ENCODE measurements at regions not wholly inside any gene's neighbourhood (a gene's known extent, or its start where the extent isn't known, plus 50 kb on each side); places are given as distances from the start of the nearest gene placed in this dataset.

DNA sequence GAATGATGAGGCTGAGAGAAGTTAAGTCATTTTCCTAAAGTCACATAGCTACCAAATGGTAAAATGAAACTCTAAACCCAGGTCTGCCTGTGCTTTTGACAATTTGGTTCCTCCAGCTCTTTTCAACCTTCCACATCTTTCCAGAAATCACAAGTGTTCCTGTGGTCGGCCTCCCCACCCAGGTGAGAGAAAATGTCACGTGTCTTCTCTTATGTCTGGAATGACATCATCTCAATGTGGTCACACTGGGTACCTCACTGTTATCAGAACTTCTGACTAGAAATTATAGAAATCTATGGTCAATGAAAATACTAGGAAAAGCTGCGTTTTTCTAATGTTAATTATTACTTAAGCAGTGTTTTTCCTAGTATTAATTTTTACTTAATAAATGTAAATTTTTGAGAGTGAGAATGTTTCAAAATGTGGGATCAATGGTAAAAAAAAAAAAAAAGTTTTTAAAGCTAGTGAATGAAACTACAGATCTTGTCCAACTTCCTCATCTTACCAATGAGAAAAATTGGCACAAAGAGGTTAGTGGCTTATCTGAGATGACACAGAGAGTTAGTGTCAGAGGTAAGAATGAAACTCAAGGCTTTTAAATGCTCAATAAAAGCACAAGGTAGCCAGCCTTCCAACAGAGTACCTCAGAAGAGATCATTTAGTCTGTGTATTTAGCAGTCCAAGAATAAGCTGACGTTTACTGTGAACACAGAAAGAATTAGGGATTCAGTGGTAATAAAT is 228.7 kb upstream of the NR4A3 start:
- no peak for DNase-seq

DNA sequence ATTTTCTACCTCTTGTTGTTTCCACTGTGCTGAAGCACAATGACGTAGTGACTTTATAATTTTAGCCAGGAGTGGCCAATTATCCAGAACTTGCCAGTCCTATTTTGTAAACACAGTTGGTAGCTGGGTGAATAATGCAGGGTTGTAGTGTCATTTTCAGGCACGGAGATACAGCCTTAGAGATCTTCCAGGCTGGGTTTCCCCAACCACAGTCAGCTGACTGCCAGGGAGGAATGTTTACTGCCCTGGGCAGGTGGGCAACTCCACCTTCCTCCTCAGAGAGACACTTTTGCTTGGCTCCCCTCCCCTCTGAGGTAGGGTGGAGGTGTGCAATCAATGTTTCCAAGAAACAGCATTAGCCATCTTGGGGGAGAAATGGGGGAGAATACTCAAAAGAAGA is 228.1 kb upstream of the NR4A3 start:
- DNase-seq: no peak

DNA sequence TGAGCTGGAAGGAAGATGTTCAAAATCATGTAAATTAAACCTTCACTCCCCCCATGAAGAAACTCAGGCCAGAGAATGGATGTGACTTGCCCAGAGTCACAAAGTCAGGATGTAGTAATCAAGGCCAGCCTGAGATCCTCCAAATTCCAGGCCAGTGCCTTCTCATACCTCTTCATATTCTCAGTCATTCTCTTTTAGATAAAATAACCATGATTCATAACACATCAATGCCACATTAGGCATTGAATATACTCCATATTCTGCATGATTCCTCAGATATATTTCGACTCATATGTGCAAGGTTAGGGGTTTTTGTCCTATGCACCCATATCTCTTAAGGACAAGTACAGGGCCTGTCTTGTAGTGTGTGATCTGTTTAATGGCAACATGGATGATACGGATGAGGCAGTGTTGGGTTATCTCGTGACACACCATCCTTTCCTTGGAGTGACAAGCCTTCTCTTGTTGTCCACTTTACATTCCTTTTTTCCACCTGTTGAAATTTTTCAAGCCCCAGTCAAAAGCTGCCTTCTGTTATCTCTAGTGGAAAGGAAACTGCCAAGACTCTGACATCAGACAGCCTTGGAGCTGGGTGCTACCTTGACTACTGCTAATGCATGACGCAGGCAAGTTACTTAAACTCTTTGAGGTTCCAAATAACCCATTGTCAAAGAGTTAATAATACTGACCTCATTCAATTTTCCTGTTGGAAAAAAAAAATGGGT is 227.5 kb upstream of the NR4A3 start:
- no peak for DNase-seq

DNA sequence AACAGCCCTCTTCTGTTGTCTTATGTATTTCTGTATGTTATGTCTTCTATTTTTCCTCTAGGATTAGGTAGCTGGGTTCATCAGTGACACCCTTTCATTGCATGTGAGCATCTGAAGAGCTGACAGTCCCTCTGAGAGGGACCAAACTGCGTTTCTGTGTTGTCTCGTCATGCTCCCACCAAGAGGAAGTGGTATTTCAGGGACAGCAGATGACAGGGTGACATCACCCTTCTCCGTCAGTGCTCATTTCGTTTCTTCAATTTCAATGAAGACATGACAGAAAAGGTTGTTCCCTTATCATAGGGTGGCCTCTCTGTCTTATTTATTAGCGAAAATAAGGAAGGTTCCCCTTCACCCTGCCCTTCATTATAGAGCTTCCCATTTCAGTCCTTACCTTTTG is 225.9 kb upstream of the NR4A3 start:
- no peak for DNase-seq

DNA sequence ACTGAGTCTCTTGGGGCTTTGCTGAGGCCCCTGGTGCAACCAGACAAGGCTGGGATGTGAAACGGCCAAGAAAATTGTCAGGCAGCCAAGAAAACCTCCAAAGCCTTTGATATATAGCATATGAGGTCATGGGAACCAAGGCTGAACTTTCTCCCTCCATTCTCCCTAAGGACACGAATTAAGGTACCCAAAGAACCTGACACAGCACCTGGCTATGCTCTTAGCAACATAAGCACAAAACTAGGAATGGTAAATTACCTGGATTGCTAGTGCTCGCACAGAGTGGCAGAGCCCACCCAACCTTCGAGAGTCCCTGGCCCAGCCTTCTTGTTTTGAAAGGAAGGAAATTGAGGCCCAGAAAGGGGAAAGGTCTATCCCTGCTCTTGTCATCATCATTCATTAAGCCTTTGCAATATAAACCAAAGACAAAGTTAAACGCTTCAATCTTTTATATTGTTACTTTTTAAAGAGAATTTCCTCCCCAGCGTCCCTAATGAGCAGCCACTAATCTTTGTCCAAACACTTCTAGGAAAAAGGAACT is 220.0 kb upstream of the NR4A3 start:
- no peak for DNase-seq

DNA sequence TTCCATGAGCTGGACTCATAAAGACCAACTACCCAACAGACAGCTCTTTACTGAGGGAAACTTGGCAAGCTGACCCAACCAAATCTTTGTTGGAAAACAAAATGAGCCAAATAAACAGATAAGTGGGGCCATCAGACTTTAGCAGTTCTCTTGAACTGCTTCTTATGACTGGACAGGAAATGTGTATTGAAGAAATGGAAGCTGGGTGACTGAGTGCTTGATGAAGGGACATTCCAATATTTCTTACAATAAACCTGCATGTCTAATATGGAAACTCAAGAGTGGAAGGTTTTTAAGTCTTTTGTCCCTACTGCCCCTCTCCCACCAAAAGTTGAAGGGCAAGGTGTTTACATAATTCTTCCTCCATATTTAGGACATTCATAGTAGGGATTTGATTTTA is 218.8 kb upstream of the NR4A3 start:
- DNase-seq: no peak

DNA sequence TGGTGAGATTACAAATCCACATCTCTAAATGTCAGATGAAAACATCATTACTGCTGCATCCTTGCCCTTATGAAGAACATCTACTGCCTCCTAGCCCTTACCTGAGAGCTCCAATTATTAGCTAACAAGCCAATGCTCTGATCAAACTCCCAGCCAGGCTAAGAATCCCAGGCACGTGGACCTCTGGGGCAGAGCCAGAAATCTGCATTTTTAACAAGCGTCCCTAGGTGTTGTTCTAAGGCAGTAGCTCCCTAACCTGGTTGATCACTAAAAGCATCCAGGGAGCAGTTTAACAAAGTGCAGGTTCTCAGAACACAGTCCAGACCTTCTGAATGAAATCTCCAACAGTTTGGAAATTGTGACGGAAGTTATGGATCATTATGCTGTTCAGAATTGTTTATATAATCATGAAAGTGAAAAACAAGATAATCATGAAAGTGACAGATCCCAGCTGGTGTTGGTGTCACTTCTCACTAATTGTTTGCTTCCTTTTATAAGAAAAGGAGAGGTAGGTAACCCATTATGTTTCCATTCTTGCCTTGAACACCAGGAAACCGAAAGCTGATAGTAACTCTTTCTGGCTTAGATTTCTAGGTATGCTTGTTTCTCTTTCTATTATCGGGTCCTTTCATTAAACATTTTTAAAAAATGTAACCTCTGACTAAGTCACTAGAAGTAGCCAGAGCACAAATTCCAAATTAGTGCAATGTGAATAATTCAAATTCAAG is 216.5 kb upstream of the NR4A3 start:
- DNase-seq: no peak

DNA sequence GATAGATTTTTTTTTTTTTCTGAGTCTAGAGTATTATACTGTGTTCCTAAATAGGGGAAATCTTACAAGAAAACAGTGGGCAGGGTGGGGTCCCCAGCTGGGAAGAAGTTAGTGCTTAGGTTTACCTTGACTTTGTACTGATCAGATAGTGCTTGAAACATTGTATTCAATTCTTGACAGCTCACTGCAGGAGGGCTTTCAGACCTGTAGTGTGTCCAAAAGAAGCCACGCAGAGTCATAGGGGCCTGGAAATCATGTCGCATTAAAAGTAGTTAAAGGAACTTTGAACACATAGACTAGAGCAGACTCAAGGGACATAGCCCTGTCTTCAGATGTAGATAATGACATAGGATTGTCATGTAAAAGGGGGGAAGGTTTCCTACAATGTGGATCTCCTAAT is 215.4 kb upstream of the NR4A3 start:
- no peak for DNase-seq

DNA sequence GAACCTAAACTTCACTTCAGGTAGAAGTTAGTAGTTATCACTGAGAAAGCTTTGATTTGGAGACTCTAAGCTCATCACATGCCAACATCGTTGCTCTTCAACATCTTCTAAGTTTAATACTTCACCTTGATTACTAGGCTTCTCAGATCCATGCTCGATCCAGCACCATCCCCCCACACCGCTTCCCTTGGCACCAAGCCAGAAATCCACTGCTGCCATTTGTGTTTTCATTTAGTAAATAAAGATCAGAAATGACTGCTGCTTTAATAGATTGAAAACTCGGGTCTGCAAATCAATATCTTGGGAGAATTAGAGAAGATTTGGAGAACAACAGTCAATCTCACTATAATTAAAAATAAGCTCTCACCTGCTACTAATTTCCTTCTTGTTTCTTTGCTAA is 214.7 kb upstream of the NR4A3 start:
- DNase-seq: no peak

DNA sequence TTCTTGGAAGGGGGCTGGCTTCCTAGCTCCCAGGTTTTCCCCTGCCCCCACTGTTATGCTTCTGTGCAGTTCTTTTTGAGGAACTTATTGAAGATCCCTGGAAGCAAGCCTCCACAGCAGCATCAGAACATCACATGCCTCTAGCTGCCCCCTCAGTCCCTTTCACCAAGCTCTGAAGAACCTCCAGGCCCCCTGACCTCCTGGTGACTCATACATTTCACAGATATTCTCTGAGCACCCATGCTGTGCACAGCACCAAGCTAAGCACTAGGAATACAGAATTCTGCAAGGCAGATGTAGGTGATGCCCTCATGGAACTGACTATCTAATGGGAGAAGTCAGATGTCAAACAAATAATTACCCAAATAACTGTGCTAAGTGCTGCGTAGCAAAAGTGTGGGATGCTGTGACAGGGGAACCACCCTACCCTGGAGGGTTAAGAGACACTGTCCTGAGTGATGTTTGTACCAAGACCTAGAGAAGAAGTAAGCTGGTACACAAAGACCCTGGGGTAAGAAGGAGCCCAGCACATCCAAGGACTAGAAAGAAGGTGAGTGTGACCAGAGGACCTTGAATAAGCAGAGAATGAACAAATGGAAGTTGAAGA is 213.7 kb upstream of the NR4A3 start:
- no peak for DNase-seq

DNA sequence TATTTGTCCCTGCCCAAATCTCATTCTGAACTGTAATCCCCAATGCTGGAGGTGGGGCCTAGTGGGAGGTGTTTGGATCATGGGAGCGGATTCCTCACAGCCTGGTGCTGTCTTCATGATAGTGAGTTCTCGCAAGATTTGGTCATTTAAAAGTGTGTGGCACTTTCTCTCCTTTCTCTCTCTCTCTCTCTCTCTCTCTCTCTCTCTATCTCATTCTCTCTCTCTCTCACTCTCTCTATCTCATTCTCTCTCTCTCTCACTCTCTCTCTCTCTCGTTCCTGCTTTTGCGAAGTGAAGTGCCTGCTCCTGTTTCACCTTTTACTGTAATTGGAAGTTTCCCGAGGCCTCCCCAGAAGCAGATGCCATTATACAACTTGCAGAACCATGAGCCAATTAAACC is 207.3 kb upstream of the NR4A3 start:
- DNase-seq: no peak

DNA sequence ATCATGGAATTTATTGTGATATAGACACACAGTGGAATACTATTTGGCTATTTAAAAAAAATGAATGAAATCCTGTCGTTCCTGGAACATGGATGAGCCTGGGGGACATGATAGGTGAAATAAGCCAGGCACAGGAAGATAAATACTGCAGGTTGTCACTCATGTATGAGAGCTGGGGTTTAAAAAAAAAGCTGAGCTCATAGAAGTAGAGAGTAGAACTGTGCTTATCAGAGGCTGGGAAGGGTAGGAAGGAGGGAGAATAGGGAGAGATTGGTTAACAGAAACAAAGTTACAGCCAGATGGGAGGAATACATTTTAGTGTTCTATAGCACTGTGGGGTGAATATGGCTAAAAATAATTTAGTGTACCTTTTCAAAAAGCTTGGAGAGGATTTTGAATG is 200.6 kb upstream of the NR4A3 start:
- DNase-seq: no peak

DNA sequence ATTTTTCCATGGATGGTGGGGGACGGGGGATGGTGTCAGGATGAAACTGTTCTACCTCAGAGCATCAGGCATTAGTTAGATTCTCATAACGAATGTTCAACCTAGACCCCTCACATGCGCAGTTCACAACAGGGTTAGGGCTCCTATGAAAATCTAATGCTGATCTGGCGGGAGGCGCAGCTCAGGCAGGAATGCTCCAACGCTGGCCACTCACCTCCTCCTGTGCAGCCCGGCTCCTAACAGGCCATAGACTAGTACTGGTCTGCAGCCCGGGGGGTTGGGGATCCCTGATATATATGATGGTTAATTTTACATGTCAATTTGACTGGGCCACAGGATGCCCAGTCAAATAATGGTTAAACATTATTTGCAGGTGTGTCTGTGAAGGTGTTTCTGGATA is 199.0 kb upstream of the NR4A3 start:
- DNase-seq: no peak

DNA sequence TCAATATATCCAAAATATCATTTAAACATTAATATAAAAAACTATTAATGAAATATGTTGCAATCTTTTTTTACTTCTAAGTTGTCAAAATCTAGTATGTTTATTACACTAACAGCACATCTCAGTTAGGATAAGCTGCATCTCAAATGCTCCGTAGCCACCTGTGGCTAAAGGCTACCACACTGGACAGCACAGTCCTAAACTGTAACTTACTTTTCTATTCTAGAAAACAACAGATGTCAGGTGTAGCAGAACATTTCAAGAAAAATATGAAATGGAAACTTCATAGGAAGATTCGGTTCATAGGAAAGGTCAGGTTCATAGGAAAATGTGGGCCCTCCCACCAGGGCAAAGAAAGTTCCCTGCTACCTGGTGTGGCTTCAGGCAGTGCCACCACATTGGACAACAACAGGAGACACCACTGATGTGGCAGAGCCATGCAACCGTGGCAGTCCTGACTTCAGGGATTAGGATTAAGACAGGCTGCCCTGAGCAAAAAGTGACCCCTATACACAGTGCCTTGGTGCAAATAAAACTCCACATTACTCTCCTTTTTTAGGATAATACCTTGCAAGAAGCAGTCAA is 197.8 kb upstream of the NR4A3 start:
- no peak for DNase-seq

DNA sequence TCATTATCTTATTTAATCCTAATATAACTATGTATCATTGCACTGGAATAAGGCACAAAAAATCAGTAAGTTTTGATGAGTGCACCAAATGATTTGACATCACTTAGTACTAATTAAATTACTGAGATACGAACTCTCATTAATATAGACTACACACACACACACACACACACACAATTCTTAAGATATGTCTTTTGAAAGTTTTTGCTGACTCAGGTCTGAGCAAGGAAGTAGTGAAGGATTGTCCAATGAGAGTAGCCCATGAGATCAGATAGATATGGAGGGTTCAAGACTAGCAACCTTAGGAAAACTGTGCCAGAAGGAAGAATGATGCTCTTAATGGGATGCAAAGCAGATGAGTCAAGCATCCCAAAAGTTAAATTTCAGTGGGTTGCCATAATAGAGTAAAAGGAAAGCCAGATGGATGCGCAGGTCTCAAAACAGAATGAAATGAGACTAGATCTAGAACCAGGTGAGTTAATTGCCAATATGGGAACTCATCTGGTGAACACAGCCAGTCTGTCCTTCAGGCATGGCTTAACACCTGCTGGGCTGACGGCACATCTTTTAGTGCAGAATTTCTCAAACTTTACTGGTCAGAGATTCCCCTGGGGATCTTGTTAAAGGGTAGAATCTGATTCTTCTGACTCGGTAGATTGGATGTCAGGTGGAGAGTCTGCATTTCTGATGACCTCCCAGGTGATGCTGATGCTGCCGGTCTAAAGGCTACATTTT is 197.0 kb upstream of the NR4A3 start:
- no peak for DNase-seq

DNA sequence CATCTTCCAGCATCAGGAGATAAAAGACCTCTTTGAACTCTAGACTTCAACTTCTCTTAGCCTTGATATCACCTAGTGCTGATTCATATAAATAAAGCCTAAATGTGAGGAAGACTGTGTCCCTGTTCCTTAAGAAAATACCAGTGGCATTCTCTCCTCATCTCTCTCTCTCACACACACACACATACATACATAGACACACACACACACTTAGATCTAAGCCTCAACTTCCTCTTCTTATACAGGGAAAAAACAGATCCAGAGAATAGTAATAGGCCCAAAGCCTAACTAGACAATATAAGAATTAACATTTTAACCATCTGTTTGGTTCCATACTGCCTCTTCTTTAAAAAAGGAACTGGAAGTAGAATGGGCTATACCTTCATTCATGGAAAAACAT is 195.3 kb upstream of the NR4A3 start:
- no peak for DNase-seq

DNA sequence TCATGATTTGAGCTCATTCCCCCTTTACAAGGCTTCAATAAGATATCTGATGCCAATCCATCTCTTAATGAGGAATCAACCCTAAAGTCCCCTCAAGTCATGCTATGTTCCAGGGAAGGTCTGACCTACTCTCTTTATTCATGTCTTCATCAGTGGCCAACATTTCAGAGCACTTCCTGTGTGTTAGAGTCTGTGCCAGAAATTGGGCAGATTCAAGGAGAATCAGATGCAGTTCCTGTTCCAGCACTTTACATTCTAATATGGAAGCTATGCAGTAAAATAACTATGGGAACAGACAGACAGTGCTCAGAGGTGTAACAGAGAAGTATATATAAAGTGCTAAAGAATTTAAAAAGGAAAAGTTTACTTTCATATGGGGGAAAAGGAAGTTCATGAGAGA is 193.4 kb upstream of the NR4A3 start:
- DNase-seq: no peak

DNA sequence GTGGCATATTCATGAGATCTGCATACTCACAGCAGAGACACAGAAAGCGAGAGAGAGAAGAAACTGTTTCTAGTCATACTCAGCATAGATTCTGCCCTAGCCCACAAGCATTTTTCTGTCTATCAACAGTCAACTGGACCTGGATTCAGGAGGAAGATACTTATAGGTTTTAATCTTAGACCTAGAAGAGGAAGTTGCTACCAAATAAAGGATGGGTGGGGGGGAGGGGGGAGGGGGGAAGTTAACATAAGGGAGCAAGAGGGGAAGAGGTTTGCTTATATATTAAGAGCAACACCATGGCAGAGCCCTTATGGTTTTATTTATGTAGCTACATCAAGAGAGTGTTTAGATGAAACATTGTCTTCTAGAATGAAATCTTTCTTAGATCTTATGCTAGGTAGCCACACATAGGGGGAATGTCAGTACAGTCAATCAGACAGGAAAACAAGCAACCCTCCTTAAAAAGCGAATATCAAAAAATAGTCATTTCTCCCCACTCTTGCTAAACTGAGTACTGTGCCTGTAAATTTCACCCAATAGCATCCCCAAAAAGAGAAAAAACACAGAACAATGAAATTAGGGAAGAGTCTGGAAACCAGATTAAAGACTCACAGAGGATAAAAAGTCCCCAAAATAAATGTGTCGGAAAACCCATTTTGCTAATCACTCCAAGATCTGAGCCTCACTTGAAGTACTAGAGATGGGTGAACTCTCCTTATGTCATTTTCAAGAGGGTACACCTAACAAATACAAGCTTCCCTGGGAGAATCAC is 192.7 kb upstream of the NR4A3 start:
- DNase-seq: no peak

DNA sequence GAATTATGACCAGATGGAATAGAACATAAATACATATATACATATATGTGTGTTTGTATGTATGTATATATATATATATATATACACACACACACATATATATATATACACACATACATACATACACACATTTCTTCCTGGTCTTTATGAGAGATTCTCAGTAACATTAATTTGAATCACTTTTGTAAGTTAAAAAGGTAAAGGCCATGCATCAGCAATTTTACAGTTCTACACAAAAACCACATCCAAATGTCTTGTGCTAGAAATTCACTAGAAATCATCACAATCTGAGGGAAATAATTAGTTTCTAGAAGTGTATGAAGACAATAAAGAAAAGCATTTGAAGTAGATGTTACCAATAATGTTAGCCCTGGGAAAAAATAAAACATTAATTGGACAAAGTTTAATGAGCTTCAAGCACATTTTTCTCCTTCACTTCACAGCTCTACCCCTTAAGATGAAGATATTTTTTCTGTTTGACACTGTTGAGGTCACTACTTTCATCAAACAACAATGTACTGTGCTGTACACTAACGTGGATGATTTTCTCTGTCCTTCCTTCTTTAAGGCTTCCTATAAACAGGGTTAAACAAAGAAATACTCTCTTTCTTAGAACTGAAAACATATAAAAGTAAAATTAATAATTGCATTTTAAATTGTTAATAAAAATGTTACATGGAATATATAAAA is 189.2 kb upstream of the NR4A3 start:
- DNase-seq: no peak

DNA sequence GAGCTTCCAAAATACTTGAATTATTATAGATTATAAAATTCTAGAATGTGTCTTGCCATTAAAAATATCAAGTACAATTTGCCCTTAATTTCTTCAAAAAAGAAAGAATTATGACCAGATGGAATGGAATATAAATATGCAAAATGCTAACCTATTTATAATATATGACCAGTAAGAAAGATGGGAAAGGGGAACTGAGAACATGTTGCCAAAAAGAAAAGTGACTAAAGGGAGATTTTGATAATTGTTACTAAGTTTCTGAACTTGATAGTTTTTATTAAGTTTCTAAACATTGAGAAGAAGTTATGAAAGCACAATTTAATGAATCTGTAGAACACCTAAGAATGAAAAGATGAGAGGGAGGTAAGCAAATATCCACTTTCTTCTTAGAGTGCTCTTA is 188.4 kb upstream of the NR4A3 start:
- DNase-seq: no peak

DNA sequence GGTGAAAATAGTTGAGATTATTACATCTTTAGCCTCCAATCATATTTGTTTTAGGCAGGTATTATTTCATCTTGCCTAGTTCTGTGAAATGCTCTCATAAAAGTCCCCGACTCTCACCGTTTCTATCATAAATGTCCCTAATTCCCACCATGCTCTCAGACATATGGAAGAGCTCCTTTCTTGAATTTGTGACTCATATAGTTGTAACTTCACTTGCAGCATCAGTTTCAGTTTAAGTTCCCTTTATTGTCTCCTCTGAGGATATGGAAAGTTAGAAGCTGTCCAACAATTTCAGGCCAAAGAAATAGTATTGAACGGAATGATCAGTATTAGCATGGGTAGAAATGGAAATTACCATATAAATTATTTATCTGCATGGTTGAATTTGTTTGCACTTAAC is 187.5 kb upstream of the NR4A3 start:
- no peak for DNase-seq

Data from CD4-positive, alpha-beta T cell treated with Interleukin-17A for 4 hours (primary cell).